Neuronal stem cell (in vitro differentiated cells): ENCODE measurements at regions not wholly inside any gene's neighbourhood (a gene's known extent, or its start where the extent isn't known, plus 50 kb on each side); places are given as distances from the start of the nearest gene placed in this dataset.
"Not testable (repeated sequence)": the region's sequence is repeated elsewhere in the genome, so short reads cannot be mapped to it uniquely, and the experiment has no call there.

Experiments
- DNase-seq: peaks from one replicate; pipeline ENCODE4 v3.0.0-alpha.2; 2013; ENCODE audit warnings: low spot score
- H2AFZ ChIP-seq: one replicate; pipeline ENCODE4 v1.6.1; 2013; ENCODE audit warnings: mild to moderate bottlenecking, low read length, inconsistent platforms
- H2AK5ac ChIP-seq: 2 replicates; pipeline ENCODE4 v1.6.1; 2013; ENCODE audit warnings: low read depth, mild to moderate bottlenecking, inconsistent platforms, low read length, moderate library complexity, mixed read lengths
- H2BK120ac ChIP-seq: 2 replicates; pipeline ENCODE4 v1.6.1; 2013; ENCODE audit warnings: low read depth, mild to moderate bottlenecking, inconsistent platforms, low read length, moderate library complexity, mixed read lengths
- H2BK12ac ChIP-seq: one replicate; pipeline ENCODE4 v1.6.1; 2013; ENCODE audit warnings: low read length, inconsistent platforms
- H2BK15ac ChIP-seq: 2 replicates; pipeline ENCODE4 v1.6.1; 2013; ENCODE audit warnings: mild to moderate bottlenecking, low read length, inconsistent platforms, mixed read lengths
- H2BK5ac ChIP-seq: one replicate; pipeline ENCODE4 v1.6.1; 2013; ENCODE audit warnings: inconsistent platforms, mild to moderate bottlenecking, low read length, moderate library complexity
- H3K14ac ChIP-seq: one replicate; pipeline ENCODE4 v1.6.1; 2013; ENCODE audit warnings: low read length, inconsistent platforms
- H3K18ac ChIP-seq: 2 replicates; pipeline ENCODE4 v1.6.1; 2013; ENCODE audit warnings: low read length, inconsistent platforms
- H3K23ac ChIP-seq: 2 replicates; pipeline ENCODE4 v1.6.1; 2013; ENCODE audit warnings: low read depth, mild to moderate bottlenecking, mixed read lengths, low read length, inconsistent platforms; ENCODE audit not compliant: poor library complexity
- H3K27ac ChIP-seq: replicated peaks from 3 replicates; pipeline ENCODE4 v1.5.1; 2013; ENCODE audit warnings: low read length, inconsistent platforms
- H3K27me3 ChIP-seq, 3 experiments: 2 replicates each; pipeline ENCODE4 v1.6.1; 2013; ENCODE audit warnings: low read length in 3 of 3, mild to moderate bottlenecking in 2 of 3, inconsistent platforms in 1 of 3, low read depth in 1 of 3, mixed read lengths in 1 of 3, moderate library complexity in 1 of 3; ENCODE audit not compliant: control insufficient read depth in 3 of 3, insufficient read depth in 3 of 3
- H3K36me3 ChIP-seq, 2 donors: replicated peaks in 1 of 2; 2 replicates each; pipeline ENCODE4 v1.6.1; 2013; ENCODE audit warnings: low read length in 2 of 2; ENCODE audit not compliant: control insufficient read depth in 2 of 2, insufficient read depth in 2 of 2
- H3K4ac ChIP-seq: 2 replicates; pipeline ENCODE4 v1.6.1; 2013; ENCODE audit warnings: inconsistent platforms, mild to moderate bottlenecking, low read length, moderate library complexity
- H3K4me1 ChIP-seq, 2 donors: 1 replicate in 1 of 2; 2 replicates in 1 of 2; pipeline ENCODE4 v1.6.1; 2013; ENCODE audit warnings: low read length in 2 of 2, low read depth in 1 of 2; ENCODE audit not compliant: control insufficient read depth in 2 of 2, insufficient read depth in 1 of 2
- H3K4me2 ChIP-seq: one replicate; pipeline ENCODE4 v1.6.1; 2013; ENCODE audit warnings: mild to moderate bottlenecking, low read length, inconsistent platforms; ENCODE audit not compliant: insufficient read depth, poor library complexity, severe bottlenecking
- H3K4me3 ChIP-seq, 2 donors: 2 replicates each; pipeline ENCODE4 v1.5.1; 2013; ENCODE audit warnings: low read length in 2 of 2, mild to moderate bottlenecking in 2 of 2, inconsistent platforms in 1 of 2, moderate library complexity in 1 of 2
- H3K79me1 ChIP-seq: one replicate; pipeline ENCODE4 v1.6.1; 2013; ENCODE audit warnings: low read depth, mild to moderate bottlenecking, inconsistent platforms, low read length, moderate library complexity
- H3K9ac ChIP-seq: one replicate; pipeline ENCODE4 v1.6.1; 2013; ENCODE audit warnings: mild to moderate bottlenecking, low read depth, low read length, inconsistent platforms; ENCODE audit not compliant: poor library complexity
- H3K9me3 ChIP-seq, 2 donors: replicated peaks in 1 of 2; 2 replicates each; pipeline versions ENCODE3 to v1.6.1; 2013; ENCODE audit warnings: low read length in 2 of 2, mild to moderate bottlenecking in 2 of 2, inconsistent platforms in 1 of 2, low read depth in 1 of 2, mixed read lengths in 1 of 2, moderate library complexity in 1 of 2; ENCODE audit not compliant: control insufficient read depth in 2 of 2, insufficient read depth in 1 of 2
- H4K8ac ChIP-seq: one replicate; pipeline ENCODE4 v1.6.1; 2013; ENCODE audit warnings: low read depth, mild to moderate bottlenecking, inconsistent platforms, low read length, moderate library complexity
- H4K91ac ChIP-seq: one replicate; pipeline ENCODE4 v1.6.1; 2013; ENCODE audit warnings: low read length, low read depth, mild to moderate bottlenecking, inconsistent platforms; ENCODE audit not compliant: poor library complexity
- WGBS, 2 donors: extraction: QIAGEN DNeasy Blood & Tissue Kit; methylation state at CpG; one replicate each; pipeline ENCODE4 v1.1.7; 2013; ENCODE audit warnings: missing lambda C conversion rate in 2 of 2, mixed read lengths in 1 of 2; ENCODE audit not compliant: insufficient read length in 2 of 2, insufficient replicate concordance in 1 of 2; ENCODE audit errors: extremely low coverage in 2 of 2; 5-methylcytosine and 5-hydroxymethylcytosine counted together

- H3K4ac ChIP-seq, result no peak overlapping the region
- no peaks in the 10 kb centered on the region for H3K36me3 ChIP-seq
- H3K4me1 ChIP-seq, result no peaks in the 10 kb centered on the region
- no peak overlapping the region for H3K23ac ChIP-seq
- H3K27me3 ChIP-seq, result no peaks in the 10 kb centered on the region
- no peak overlapping the region for H2BK15ac ChIP-seq
- H2AK5ac ChIP-seq, result no peak overlapping the region
- no peak overlapping the region for H3K14ac ChIP-seq
- peaks cover 0 to 2% of the 10 kb centered on the region in 2 donors for H3K9me3 ChIP-seq
- H4K8ac ChIP-seq, result no peak overlapping the region
- no peak overlapping the region for H3K4me2 ChIP-seq
- no peak overlapping the region for H4K91ac ChIP-seq
- H3K27ac ChIP-seq, result no peak overlapping the region
- no peak overlapping the region for H2BK120ac ChIP-seq
- no peak overlapping the region for H3K9ac ChIP-seq
- no CpG with 5 or more reads among the region's 3 CpGs for WGBS, 2 donors
- H2BK5ac ChIP-seq, result no peak overlapping the region
- no peaks in the 10 kb centered on the region for H3K79me1 ChIP-seq
- no peak overlapping the region for H2AFZ ChIP-seq
- no peak for DNase-seq
- H3K18ac ChIP-seq, result no peak overlapping the region
- H2BK12ac ChIP-seq, result no peak overlapping the region
- H3K4me3 ChIP-seq, result no peak overlapping the region
Measured at GRCh38 chr5:40353442-40353841, 326.3 kb upstream of the PTGER4 start.

GRCh38 chr5:40347981-40348725, 331.6 kb upstream of the PTGER4 start:
- Histone ChIP-seq H4K8ac (no peak overlapping the region), H2BK12ac (no peak overlapping the region), H3K4ac (no peak overlapping the region), H3K14ac (no peak overlapping the region), H3K79me1 (no peaks in the 10 kb centered on the region), H4K91ac (no peak overlapping the region), H3K18ac (no peak overlapping the region), H3K23ac (no peak overlapping the region), H3K9ac (no peak overlapping the region), H2BK120ac (no peak overlapping the region), H3K27me3 (no peaks in the 10 kb centered on the region), H2BK15ac (no peak overlapping the region), H3K9me3 (peaks cover 0 to 2% of the 10 kb centered on the region in 2 donors), H2AFZ (no peak overlapping the region), H3K4me2 (no peak overlapping the region), H3K36me3 (no peaks in the 10 kb centered on the region), H2AK5ac (no peak overlapping the region), H2BK5ac (no peak overlapping the region), H3K4me3 (no peak overlapping the region), H3K4me1 (no peaks in the 10 kb centered on the region), H3K27ac (no peak overlapping the region)
- WGBS, 2 donors, result no CpG with 5 or more reads among the region's 10 CpGs
- DNase-seq, result no peak

- DNase-seq, result no peak
Measured at GRCh38 chr5:40346901-40347300, 332.8 kb upstream of the PTGER4 start.

GRCh38 chr5:40338434-40338833, 341.3 kb upstream of the PTGER4 start:
- not testable (repeated sequence) for H3K27ac ChIP-seq, H3K14ac ChIP-seq, H2AK5ac ChIP-seq, H3K4me2 ChIP-seq, H2AFZ ChIP-seq, H3K23ac ChIP-seq, H2BK12ac ChIP-seq, H2BK15ac ChIP-seq, H3K9ac ChIP-seq, H3K4me3 ChIP-seq, H3K27me3 ChIP-seq, H3K9me3 ChIP-seq, H4K8ac ChIP-seq, H3K18ac ChIP-seq, H3K4ac ChIP-seq, H3K36me3 ChIP-seq, H4K91ac ChIP-seq, H2BK120ac ChIP-seq, H3K4me1 ChIP-seq, H3K79me1 ChIP-seq, DNase-seq, H2BK5ac ChIP-seq
- WGBS, 2 donors, result no CpG with 5 or more reads among the region's 3 CpGs

More at GRCh38 chr5:40346901-40347300, 332.8 kb upstream of the PTGER4 start:
- Histone ChIP-seq H2BK15ac (no peak overlapping the region), H3K27ac (no peak overlapping the region), H2AFZ (no peak overlapping the region), H3K4me1 (no peaks in the 10 kb centered on the region), H2BK12ac (no peak overlapping the region), H3K14ac (no peak overlapping the region), H3K4ac (no peak overlapping the region), H3K9me3 (peaks cover 0 to 2% of the 10 kb centered on the region in 2 donors), H3K23ac (no peak overlapping the region), H2BK5ac (no peak overlapping the region), H3K36me3 (no peaks in the 10 kb centered on the region), H2AK5ac (no peak overlapping the region), H4K91ac (no peak overlapping the region), H3K27me3 (no peaks in the 10 kb centered on the region), H4K8ac (no peak overlapping the region), H3K79me1 (no peaks in the 10 kb centered on the region), H2BK120ac (no peak overlapping the region), H3K18ac (no peak overlapping the region), H3K4me3 (no peak overlapping the region), H3K4me2 (no peak overlapping the region), H3K9ac (no peak overlapping the region)
- no CpG with 5 or more reads among the region's 1 CpG for WGBS, 2 donors
